GM19324 (cell line): ENCODE measurements at regions not wholly inside any gene's neighbourhood (a gene's known extent, or its start where the extent isn't known, plus 50 kb on each side); places are given as distances from the start of the nearest gene placed in this dataset.

Source experiments
- ATAC-seq: cut with Tn5 transposase; IDR thresholded peaks from one replicate; pipeline ENCODE4 v1.9.1; 2021; ENCODE audit warnings: mild to moderate bottlenecking, moderate library complexity; ENCODE audit not compliant: unreplicated experiment, low FRiP score

GRCh38 chr3:19093084-19093483, 55.2 kb upstream of the KCNH8 start:
- ATAC-seq: no peak

- no peak for ATAC-seq
These were observed 70.9 kb upstream of the KCNH8 start for GRCh38 chr3:19077388-19077787.

GRCh38 chr3:19075037-19075436, 73.3 kb upstream of the KCNH8 start:
- ATAC-seq: no peak

- ATAC-seq: no peak
These were observed 73.9 kb upstream of the KCNH8 start for GRCh38 chr3:19074257-19074900.

GRCh38 chr3:19073341-19074105, 74.8 kb upstream of the KCNH8 start:
- ATAC-seq: no peak

- ATAC-seq: no peak
These were observed 78.0 kb upstream of the KCNH8 start for GRCh38 chr3:19070325-19070724.

GRCh38 chr3:19065027-19065426, 83.3 kb upstream of the KCNH8 start:
- no peak for ATAC-seq

GRCh38 chr3:19063936-19064335, 84.4 kb upstream of the KCNH8 start:
- ATAC-seq: no peak

- ATAC-seq: no peak
These were observed 87.9 kb upstream of the KCNH8 start for GRCh38 chr3:19060404-19060803.

GRCh38 chr3:19052874-19053273, 95.4 kb upstream of the KCNH8 start:
- no peak for ATAC-seq

GRCh38 chr3:19046440-19046839, 101.9 kb upstream of the KCNH8 start:
- no peak for ATAC-seq

GRCh38 chr3:19030522-19030839, 117.8 kb upstream of the KCNH8 start:
- ATAC-seq: no peak

GRCh38 chr3:19029837-19030521, 118.3 kb upstream of the KCNH8 start:
- no peak for ATAC-seq

- no peak for ATAC-seq
These were observed 122.9 kb upstream of the KCNH8 start for GRCh38 chr3:19025441-19025840.

- ATAC-seq: no peak
These were observed 125.8 kb upstream of the KCNH8 start for GRCh38 chr3:19022546-19022945.

- no peak for ATAC-seq
These were observed 131.5 kb upstream of the KCNH8 start for GRCh38 chr3:19016851-19017250.

- no peak for ATAC-seq
These were observed 134.4 kb upstream of the KCNH8 start for GRCh38 chr3:19013879-19014278.

- ATAC-seq: no peak
These were observed 135.5 kb upstream of the KCNH8 start for GRCh38 chr3:19012846-19013245.

- no peak for ATAC-seq
These were observed 145.7 kb upstream of the KCNH8 start for GRCh38 chr3:19002606-19003005.

- ATAC-seq: no peak
These were observed 150.2 kb upstream of the KCNH8 start for GRCh38 chr3:18998069-18998468.

GRCh38 chr3:18992709-18993108, 155.6 kb upstream of the KCNH8 start:
- no peak for ATAC-seq
